Ectodermal cell (in vitro differentiated cells): ENCODE measurements at regions not wholly inside any gene's neighbourhood (a gene's known extent, or its start where the extent isn't known, plus 50 kb on each side); places are given as distances from the start of the nearest gene placed in this dataset.
"Not testable (repeated sequence)": the region's sequence is repeated elsewhere in the genome, so short reads cannot be mapped to it uniquely, and the experiment has no call there.

Source experiments
- H3K27ac ChIP-seq: 2 replicates; pipeline ENCODE4 v1.7.0; 2013; ENCODE audit warnings: mild to moderate bottlenecking, low read depth, low read length; ENCODE audit not compliant: insufficient read depth, poor library complexity, severe bottlenecking
- H3K27me3 ChIP-seq: 2 replicates; pipeline ENCODE4 v1.7.0; 2013; ENCODE audit warnings: mild to moderate bottlenecking, low read length; ENCODE audit not compliant: insufficient read depth, control insufficient read depth, poor library complexity, severe bottlenecking
- H3K36me3 ChIP-seq: one replicate; pipeline ENCODE4 v1.7.0; 2013; ENCODE audit warnings: low read length; ENCODE audit not compliant: control insufficient read depth, insufficient read depth
- H3K4me1 ChIP-seq: one replicate; pipeline ENCODE4 v1.7.0; 2013; ENCODE audit warnings: low read length; ENCODE audit not compliant: control insufficient read depth, insufficient read depth
- H3K4me3 ChIP-seq: 2 replicates; pipeline ENCODE4 v1.7.0; 2013; ENCODE audit warnings: low read depth, low read length, control low read depth; ENCODE audit not compliant: insufficient read depth
- H3K9me3 ChIP-seq: 2 replicates; pipeline ENCODE4 v1.7.0; 2013; ENCODE audit warnings: mild to moderate bottlenecking, low read length, moderate library complexity; ENCODE audit not compliant: control insufficient read depth
- WGBS, 2 experiments: methylation state at CpG; one replicate each; pipeline ENCODE4 v1.1.7; 2013; ENCODE audit warnings: missing lambda C conversion rate in 2 of 2; 5-methylcytosine and 5-hydroxymethylcytosine counted together

- Histone ChIP-seq H3K4me1 (no peaks in the 10 kb centered on the region), H3K27ac (no peak overlapping the region), H3K4me3 (no peak overlapping the region), H3K9me3 (no peaks in the 10 kb centered on the region), H3K36me3 (no peaks in the 10 kb centered on the region), H3K27me3 (no peaks in the 10 kb centered on the region)
- 92 to 93% methylated on average over 4 of the region's 4 CpGs for WGBS, 2 experiments
These were observed 120.1 kb upstream of the SPATA12 start for GRCh38 chr3:56940321-56940720.

- H3K36me3 ChIP-seq: no peaks in the 10 kb centered on the region
- 92 to 96% methylated on average over 1 of the region's 1 CpG for WGBS, 2 experiments
- H3K27ac ChIP-seq: no peak overlapping the region
- H3K9me3 ChIP-seq: no peaks in the 10 kb centered on the region
- H3K4me3 ChIP-seq: no peak overlapping the region
- no peaks in the 10 kb centered on the region for H3K27me3 ChIP-seq
- H3K4me1 ChIP-seq: no peaks in the 10 kb centered on the region
These were observed 120.6 kb upstream of the SPATA12 start for GRCh38 chr3:56939834-56940233.

GRCh38 chr3:56938530-56938929 is 121.9 kb upstream of the SPATA12 start:
- Histone ChIP-seq H3K36me3 (no peaks in the 10 kb centered on the region), H3K4me1 (no peaks in the 10 kb centered on the region), H3K4me3 (no peak overlapping the region), H3K27me3 (no peaks in the 10 kb centered on the region), H3K9me3 (no peaks in the 10 kb centered on the region), H3K27ac (no peak overlapping the region)
- WGBS, 2 experiments: 96% methylated on average over 8 of the region's 8 CpGs

GRCh38 chr3:56937580-56937979 is 122.9 kb upstream of the SPATA12 start:
- H3K36me3 ChIP-seq: no peaks in the 10 kb centered on the region
- no peak overlapping the region for H3K4me3 ChIP-seq
- no peak overlapping the region for H3K27ac ChIP-seq
- H3K9me3 ChIP-seq: no peaks in the 10 kb centered on the region
- H3K27me3 ChIP-seq: no peaks in the 10 kb centered on the region
- no peaks in the 10 kb centered on the region for H3K4me1 ChIP-seq

- Histone ChIP-seq H3K27me3 (no peaks in the 10 kb centered on the region), H3K36me3 (no peaks in the 10 kb centered on the region), H3K4me3 (no peak overlapping the region), H3K4me1 (no peaks in the 10 kb centered on the region), H3K9me3 (no peaks in the 10 kb centered on the region), H3K27ac (no peak overlapping the region)
- 93 to 96% methylated on average over 1 of the region's 1 CpG for WGBS, 2 experiments
These were observed 124.7 kb upstream of the SPATA12 start for GRCh38 chr3:56935811-56936210.

GRCh38 chr3:56934481-56934880 is 126.0 kb upstream of the SPATA12 start:
- 88 to 90% methylated on average over 26 of the region's 26 CpGs for WGBS, 2 experiments
- H3K4me1 ChIP-seq: not testable (repeated sequence)

GRCh38 chr3:56933803-56934202 is 126.7 kb upstream of the SPATA12 start:
- Histone ChIP-seq H3K4me3 (no peak overlapping the region), H3K27me3 (no peaks in the 10 kb centered on the region), H3K4me1 (peaks cover under 1% of the 10 kb centered on the region), H3K36me3 (no peaks in the 10 kb centered on the region), H3K27ac (no peak overlapping the region), H3K9me3 (no peaks in the 10 kb centered on the region)
- 83 to 88% methylated on average over 1 of the region's 1 CpG for WGBS, 2 experiments

More at GRCh38 chr3:56934481-56934880, 126.0 kb upstream of the SPATA12 start:
- not testable (repeated sequence) for H3K9me3 ChIP-seq, H3K36me3 ChIP-seq, H3K27me3 ChIP-seq, H3K4me3 ChIP-seq, H3K27ac ChIP-seq

GRCh38 chr3:56932866-56933265 is 127.6 kb upstream of the SPATA12 start:
- Histone ChIP-seq H3K4me3 (no peak overlapping the region), H3K36me3 (no peaks in the 10 kb centered on the region), H3K27me3 (no peaks in the 10 kb centered on the region), H3K4me1 (peaks cover 7% of the 10 kb centered on the region), H3K9me3 (no peaks in the 10 kb centered on the region), H3K27ac (no peak overlapping the region)
- WGBS, 2 experiments: 92 to 97% methylated on average over 3 of the region's 3 CpGs

GRCh38 chr3:56931836-56932235 is 128.6 kb upstream of the SPATA12 start:
- Histone ChIP-seq H3K9me3 (no peaks in the 10 kb centered on the region), H3K4me1 (peaks cover 7% of the 10 kb centered on the region), H3K4me3 (no peak overlapping the region), H3K27ac (no peak overlapping the region), H3K36me3 (no peaks in the 10 kb centered on the region), H3K27me3 (no peaks in the 10 kb centered on the region)

- Histone ChIP-seq H3K36me3 (no peaks in the 10 kb centered on the region), H3K27ac (no peak overlapping the region), H3K4me3 (no peak overlapping the region), H3K9me3 (no peaks in the 10 kb centered on the region), H3K27me3 (no peaks in the 10 kb centered on the region), H3K4me1 (peaks cover 7% of the 10 kb centered on the region)
- 89 to 97% methylated on average over 5 of the region's 5 CpGs for WGBS, 2 experiments
These were observed 129.0 kb upstream of the ARHGEF3 start for GRCh38 chr3:56930706-56931105.
